CD14-positive monocyte (primary cell): ENCODE measurements at regions not wholly inside any gene's neighbourhood (a gene's known extent, or its start where the extent isn't known, plus 50 kb on each side); places are given as distances from the start of the nearest gene placed in this dataset.

Experiments used
- DNase-seq, 3 donors: peaks; one replicate each; pipeline ENCODE4 v3.0.0-alpha.2; 2011 to 2022
- H2AFZ ChIP-seq: 2 replicates; pipeline ENCODE4 v1.6.0; 2012; ENCODE audit warnings: mild to moderate bottlenecking, low read depth, low read length, inconsistent platforms; ENCODE audit not compliant: insufficient read depth, poor library complexity, severe bottlenecking
- H3K27ac ChIP-seq, 2 donors: 1 replicate in 1 of 2; 2 replicates in 1 of 2; pipeline ENCODE4 v1.5.1; 2012 to 2013; ENCODE audit warnings: low read length in 2 of 2, control low read depth in 1 of 2, inconsistent platforms in 1 of 2, low read depth in 1 of 2, mild to moderate bottlenecking in 1 of 2
- H3K27me3 ChIP-seq, 2 donors: one replicate each; pipeline versions ENCODE4 v1.6.0 to v1.6.1; 2011 to 2013; ENCODE audit warnings: low read length in 2 of 2; ENCODE audit not compliant: control insufficient read depth in 2 of 2, insufficient read depth in 2 of 2
- H3K36me3 ChIP-seq, 2 donors: replicated peaks in 1 of 2; 1 replicate in 1 of 2; 2 replicates in 1 of 2; pipeline versions ENCODE4 v1.5.1 to v1.6.1; 2012 to 2013; ENCODE audit warnings: low read length in 2 of 2, control low read depth in 1 of 2, inconsistent platforms in 1 of 2, mild to moderate bottlenecking in 1 of 2; ENCODE audit not compliant: insufficient read depth in 2 of 2, control insufficient read depth in 1 of 2
- H3K4me1 ChIP-seq, 2 donors: 1 replicate in 1 of 2; 2 replicates in 1 of 2; pipeline versions ENCODE4 v1.5.1 to v1.6.1; 2012 to 2013; ENCODE audit warnings: low read length in 2 of 2, control low read depth in 1 of 2, inconsistent platforms in 1 of 2, mild to moderate bottlenecking in 1 of 2, moderate library complexity in 1 of 2; ENCODE audit not compliant: insufficient read depth in 2 of 2, control insufficient read depth in 1 of 2
- H3K4me2 ChIP-seq: replicated peaks from 2 replicates; pipeline ENCODE3; 2012; ENCODE audit warnings: low read length, moderate library complexity, mild to moderate bottlenecking; ENCODE audit not compliant: poor library complexity, severe bottlenecking; ENCODE audit errors: extremely low read depth
- H3K4me3 ChIP-seq, 3 experiments: fragments of 200-600 bp in 1 of 3; sonication (generic) in 1 of 3; replicated peaks in 1 of 3; 1 replicate in 2 of 3; 2 replicates in 1 of 3; pipeline ENCODE4 v1.5.1; 2011 to 2013; ENCODE audit warnings: low read length in 3 of 3, mild to moderate bottlenecking in 3 of 3, control low read depth in 2 of 3, low read depth in 2 of 3, inconsistent platforms in 1 of 3, moderate library complexity in 1 of 3
- H3K79me2 ChIP-seq: 2 replicates; pipeline ENCODE4 v1.6.0; 2012; ENCODE audit warnings: mild to moderate bottlenecking, control low read depth, inconsistent platforms, low read length, moderate library complexity; ENCODE audit not compliant: insufficient read depth
- H3K9ac ChIP-seq: 2 replicates; pipeline ENCODE4 v1.6.0; 2017; ENCODE audit warnings: low read length, mild to moderate bottlenecking; ENCODE audit not compliant: insufficient read depth, poor library complexity, severe bottlenecking
- H3K9me3 ChIP-seq, 2 donors: replicated peaks in 1 of 2; 1 replicate in 1 of 2; 2 replicates in 1 of 2; pipeline versions ENCODE4 v1.5.1 to v1.6.1; 2012 to 2013; ENCODE audit warnings: low read length in 2 of 2, control low read depth in 1 of 2; ENCODE audit not compliant: control insufficient read depth in 1 of 2, insufficient read depth in 1 of 2
- H4K20me1 ChIP-seq: 2 replicates; pipeline ENCODE4 v1.6.0; 2012; ENCODE audit warnings: mild to moderate bottlenecking, low read length, control low read depth, moderate library complexity; ENCODE audit not compliant: insufficient read depth
- H3K27ac Mint-ChIP-seq, 7 donors: one replicate each; pipeline ENCODE4 v1.8.0; 2020; ENCODE audit warnings: mild to moderate bottlenecking in 7 of 7, mixed read lengths in 7 of 7, moderate library complexity in 6 of 7, inconsistent platforms in 2 of 7
- H3K27me3 Mint-ChIP-seq, 3 donors: one replicate each; pipeline ENCODE4 v1.8.0; 2021 to 2022; ENCODE audit warnings: low read depth in 3 of 3, mild to moderate bottlenecking in 3 of 3, mixed read lengths in 3 of 3, moderate library complexity in 3 of 3, inconsistent platforms in 1 of 3
- H3K36me3 Mint-ChIP-seq, 2 donors: one replicate each; pipeline ENCODE4 v1.8.0; 2020; ENCODE audit warnings: mixed read lengths in 2 of 2, inconsistent platforms in 1 of 2, mild to moderate bottlenecking in 1 of 2
- H3K4me1 Mint-ChIP-seq: one replicate; pipeline ENCODE4 v1.8.0; 2020; ENCODE audit warnings: mild to moderate bottlenecking, mixed read lengths
- H3K4me3 Mint-ChIP-seq, 2 donors: one replicate each; pipeline ENCODE4 v1.8.0; 2020; ENCODE audit warnings: mild to moderate bottlenecking in 2 of 2, mixed read lengths in 2 of 2, moderate library complexity in 1 of 2
- H3K9me3 Mint-ChIP-seq, 7 donors: one replicate each; pipeline ENCODE4 v1.8.0; 2020 to 2022; ENCODE audit warnings: mixed read lengths in 7 of 7, mild to moderate bottlenecking in 6 of 7, moderate library complexity in 6 of 7, inconsistent platforms in 2 of 7
- CTCF ChIP-seq: fragments of 200-600 bp; IDR thresholded peaks from one replicate; pipeline ENCODE4 v1.8.0; 2022; ENCODE audit warnings: antibody characterized with exemption, mild to moderate bottlenecking
- WGBS: methylation state at CpG from one replicate; pipeline ENCODE4 v1.1.5; 2013; ENCODE audit warnings: missing lambda C conversion rate; ENCODE audit not compliant: insufficient coverage; 5-methylcytosine and 5-hydroxymethylcytosine counted together
- intact Hi-C, 2 donors: fragments of 100-400 bp; cut with micrococcal nuclease; formaldehyde crosslinking; loops; one replicate each; pipeline versions ENCODE4 v1.15.0 to v1.15.1; 2023

DNA sequence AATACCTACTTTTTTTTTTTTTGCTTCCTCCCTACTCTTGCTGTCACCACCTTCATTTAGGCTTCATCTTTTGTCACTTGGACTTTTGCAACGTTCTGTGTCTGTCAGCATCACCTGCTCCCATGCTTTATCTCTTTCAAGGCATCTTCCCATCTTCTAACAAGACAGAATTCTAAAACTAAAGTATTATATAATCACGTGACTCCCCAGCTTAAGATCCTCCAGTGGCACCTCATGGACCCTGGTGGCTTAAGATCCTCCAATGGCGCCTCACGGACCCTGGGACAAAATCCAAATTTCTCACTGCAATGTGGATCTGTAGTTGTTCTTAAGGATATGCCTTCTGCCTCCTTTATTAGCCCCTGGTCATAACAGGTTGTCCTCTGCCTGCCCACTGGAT lies 248.2 kb upstream of the SORL1-AS1 start:
- Mint-ChIP-seq H3K36me3 (no peaks in the 10 kb centered on the region), H3K4me1 (peaks cover 5% of the 10 kb centered on the region), H3K27me3 (peaks cover 11 to 17% (median 13%) of the 10 kb centered on the region in 3 donors), H3K9me3 (peaks cover 0 to 5% (median 0%) of the 10 kb centered on the region in 7 donors), H3K4me3 (no peak overlapping the region), H3K27ac (no peak overlapping the region)
- peaks cover 0 to 2% of the 10 kb centered on the region in 2 donors for H3K27me3 ChIP-seq
- H3K4me1 ChIP-seq = no peaks in the 10 kb centered on the region
- intact Hi-C loops = no loop called here
- no peak for TF ChIP-seq CTCF
- H3K36me3 ChIP-seq = no peaks in the 10 kb centered on the region
- H3K27ac ChIP-seq = no peak overlapping the region
- H3K9me3 ChIP-seq = no peaks in the 10 kb centered on the region
- no peak overlapping the region for H2AFZ ChIP-seq
- no peaks in the 10 kb centered on the region for H3K79me2 ChIP-seq
- H4K20me1 ChIP-seq = no peaks in the 10 kb centered on the region
- no peak overlapping the region for H3K9ac ChIP-seq
- 80% methylated on average over 1 of the region's 4 CpGs for WGBS
- no peak overlapping the region for H3K4me2 ChIP-seq
- DNase-seq = no peak
- no peak overlapping the region for H3K4me3 ChIP-seq

DNA sequence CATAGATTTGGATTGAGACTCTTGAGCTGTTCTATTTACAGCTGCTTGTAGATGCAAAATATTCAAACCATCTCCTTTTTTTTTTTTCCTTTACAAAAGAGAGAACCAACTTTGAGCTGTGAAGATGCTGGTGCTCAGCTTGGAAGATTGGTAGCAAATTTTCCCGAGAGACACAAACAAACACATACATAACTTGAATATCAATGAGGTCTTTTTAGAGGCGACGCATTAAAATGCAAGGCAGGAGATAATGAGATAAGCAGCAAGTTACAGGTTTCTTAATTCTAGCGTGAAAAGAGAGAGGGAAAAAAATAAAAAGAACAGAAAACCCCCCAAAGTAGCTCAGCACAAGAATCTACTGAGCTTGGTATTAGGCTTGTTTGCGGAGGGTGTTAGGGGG lies 247.0 kb upstream of the SORL1-AS1 start:
- no peak for DNase-seq
- Mint-ChIP-seq H3K27ac (no peak overlapping the region), H3K9me3 (peaks cover 0 to 5% (median 0%) of the 10 kb centered on the region in 7 donors), H3K36me3 (no peaks in the 10 kb centered on the region), H3K4me3 (no peak overlapping the region), H3K4me1 (peaks cover 5% of the 10 kb centered on the region), H3K27me3 (peaks cover 11 to 15% (median 12%) of the 10 kb centered on the region in 3 donors)
- no peak overlapping the region for H3K4me2 ChIP-seq
- H3K9me3 ChIP-seq = no peaks in the 10 kb centered on the region
- H3K79me2 ChIP-seq = no peaks in the 10 kb centered on the region
- no peak overlapping the region for H2AFZ ChIP-seq
- WGBS = no CpG with 5 or more reads among the region's 5 CpGs
- no peaks in the 10 kb centered on the region for H3K4me1 ChIP-seq
- H3K4me3 ChIP-seq = no peak overlapping the region
- H3K36me3 ChIP-seq = no peaks in the 10 kb centered on the region
- intact Hi-C loops = no loop called here
- H3K9ac ChIP-seq = no peak overlapping the region
- no peaks in the 10 kb centered on the region for H4K20me1 ChIP-seq
- no peak for TF ChIP-seq CTCF
- H3K27ac ChIP-seq = no peak overlapping the region
- H3K27me3 ChIP-seq = peaks cover 0 to 2% of the 10 kb centered on the region in 2 donors
